HG03175 (cell line): ENCODE measurements at regions not wholly inside any gene's neighbourhood (a gene's known extent, or its start where the extent isn't known, plus 50 kb on each side); places are given as distances from the start of the nearest gene placed in this dataset.
"Not testable (repeated sequence)": the region's sequence is repeated elsewhere in the genome, so short reads cannot be mapped to it uniquely, and the experiment has no call there.

Experiments
- ATAC-seq: cut with Tn5 transposase; IDR thresholded peaks from one replicate; pipeline ENCODE4 v1.9.1; 2021; ENCODE audit warnings: mild to moderate bottlenecking, moderate library complexity; ENCODE audit not compliant: unreplicated experiment

GRCh38 chr10:22467393-22467792 is 122.1 kb downstream of the SPAG6 start:
- ATAC-seq, result not testable (repeated sequence)

GRCh38 chr10:22468570-22469320 is 123.4 kb downstream of the SPAG6 start:
- no peak for ATAC-seq

GRCh38 chr10:22473044-22473443 is 127.7 kb downstream of the SPAG6 start:
- no peak for ATAC-seq

GRCh38 chr10:22473459-22473858 is 128.2 kb downstream of the SPAG6 start:
- ATAC-seq, result no peak

GRCh38 chr10:22475651-22476600 is 130.6 kb downstream of the SPAG6 start:
- ATAC-seq, result no peak

GRCh38 chr10:22476601-22477321 is 131.5 kb downstream of the SPAG6 start:
- ATAC-seq, result no peak

- no peak for ATAC-seq
Observed at GRCh38 chr10:22477334-22478287, 132.3 kb downstream of the SPAG6 start.

GRCh38 chr10:22478555-22479334 is 133.4 kb downstream of the SPAG6 start:
- ATAC-seq, result no peak

- ATAC-seq, result no peak
Observed at GRCh38 chr10:22479419-22479818, 134.1 kb downstream of the SPAG6 start.

GRCh38 chr10:22481106-22481505 is 135.8 kb downstream of the SPAG6 start:
- no peak for ATAC-seq

- no peak for ATAC-seq
Observed at GRCh38 chr10:22481687-22482539, 136.6 kb downstream of the SPAG6 start.

- ATAC-seq, result peak; percentile 57
Observed at GRCh38 chr10:22483132-22483531, 137.8 kb downstream of the SPAG6 start.
